SU-DHL-6 (cell line): ENCODE measurements at regions not wholly inside any gene's neighbourhood (a gene's known extent, or its start where the extent isn't known, plus 50 kb on each side); places are given as distances from the start of the nearest gene placed in this dataset.

Experiments
- H2AFZ ChIP-seq: fragments of 200-600 bp; sonication (generic); 2 replicates; pipeline ENCODE4 v1.6.1; 2014; ENCODE audit warnings: low read depth, mild to moderate bottlenecking, moderate library complexity, mixed read lengths, antibody characterized with exemption, low read length; ENCODE audit not compliant: severe bottlenecking
- H3F3A ChIP-seq: fragments of 200-600 bp; shearing (Covaris generic); 2 replicates; pipeline ENCODE4 v1.6.0; 2016; ENCODE audit warnings: antibody characterized with exemption, mild to moderate bottlenecking; ENCODE audit not compliant: insufficient read depth
- H3K27ac ChIP-seq: fragments of 200-600 bp; sonication (generic); 2 replicates; pipeline ENCODE4 v1.5.1; 2016; ENCODE audit warnings: low read depth, mild to moderate bottlenecking, low read length, moderate library complexity, mixed read lengths
- H3K27me3 ChIP-seq: fragments of 200-600 bp; sonication (generic), shearing (Covaris generic); 2 replicates; pipeline ENCODE4 v1.6.0; 2014; ENCODE audit warnings: mild to moderate bottlenecking, low read length
- H3K36me3 ChIP-seq: fragments of 200-600 bp; sonication (generic); 2 replicates; pipeline ENCODE4 v1.6.1; 2014; ENCODE audit warnings: mild to moderate bottlenecking, low read length, mixed read lengths
- H3K4me2 ChIP-seq: fragments of 300-600, 200-600 bp; shearing (Covaris generic), sonication (generic); 2 replicates; pipeline ENCODE4 v1.6.0; 2014; ENCODE audit warnings: low read length, low read depth, mild to moderate bottlenecking; ENCODE audit not compliant: poor library complexity, severe bottlenecking
- H3K4me3 ChIP-seq: fragments of 200-600 bp; sonication (generic); 2 replicates; pipeline ENCODE4 v1.5.1; 2014; ENCODE audit warnings: antibody characterized with exemption, low read length, mild to moderate bottlenecking, mixed read lengths; ENCODE audit not compliant: insufficient read depth, poor library complexity, severe bottlenecking
- H3K79me2 ChIP-seq: fragments of 200-600 bp; sonication (generic); 2 replicates; pipeline ENCODE4 v1.6.1; 2014; ENCODE audit warnings: mild to moderate bottlenecking, low read length, moderate library complexity; ENCODE audit not compliant: insufficient read depth
- H3K9ac ChIP-seq: fragments of 200-600 bp; sonication (generic); 2 replicates; pipeline ENCODE4 v1.7.0; 2014; ENCODE audit warnings: mild to moderate bottlenecking, low read length
- H3K9me2 ChIP-seq: fragments of 200-600 bp; sonication (generic); replicated peaks from 2 replicates; pipeline ENCODE4 v1.6.1; 2014; ENCODE audit warnings: low read length; ENCODE audit not compliant: insufficient read depth
- H3K9me3 ChIP-seq: fragments of 200-600 bp; sonication (generic); 2 replicates; pipeline ENCODE4 v1.6.1; 2014; ENCODE audit warnings: low read length, mixed read lengths; ENCODE audit not compliant: insufficient read depth
- H4K20me1 ChIP-seq: fragments of 200-600 bp; sonication (generic); 2 replicates; pipeline ENCODE4 v1.6.1; 2014; ENCODE audit warnings: low read depth, mild to moderate bottlenecking, antibody characterized with exemption, low read length, moderate library complexity, mixed read lengths
- CTCF ChIP-seq: fragments of 200-600 bp; sonication (generic); IDR thresholded peaks from one replicate; pipeline ENCODE4 v1.5.1; 2017; ENCODE audit warnings: antibody characterized with exemption, mild to moderate bottlenecking, low read length, moderate library complexity; ENCODE audit not compliant: insufficient read depth, poor library complexity, severe bottlenecking
- EZH2phosphoT487 ChIP-seq: fragments of 200-600 bp; sonication (generic), shearing (Covaris generic); conservative IDR thresholded peaks from 2 replicates; pipeline ENCODE4 v1.6.1; 2018; ENCODE audit warnings: mild to moderate bottlenecking, antibody characterized with exemption, low read length, moderate library complexity, mixed read lengths

DNA sequence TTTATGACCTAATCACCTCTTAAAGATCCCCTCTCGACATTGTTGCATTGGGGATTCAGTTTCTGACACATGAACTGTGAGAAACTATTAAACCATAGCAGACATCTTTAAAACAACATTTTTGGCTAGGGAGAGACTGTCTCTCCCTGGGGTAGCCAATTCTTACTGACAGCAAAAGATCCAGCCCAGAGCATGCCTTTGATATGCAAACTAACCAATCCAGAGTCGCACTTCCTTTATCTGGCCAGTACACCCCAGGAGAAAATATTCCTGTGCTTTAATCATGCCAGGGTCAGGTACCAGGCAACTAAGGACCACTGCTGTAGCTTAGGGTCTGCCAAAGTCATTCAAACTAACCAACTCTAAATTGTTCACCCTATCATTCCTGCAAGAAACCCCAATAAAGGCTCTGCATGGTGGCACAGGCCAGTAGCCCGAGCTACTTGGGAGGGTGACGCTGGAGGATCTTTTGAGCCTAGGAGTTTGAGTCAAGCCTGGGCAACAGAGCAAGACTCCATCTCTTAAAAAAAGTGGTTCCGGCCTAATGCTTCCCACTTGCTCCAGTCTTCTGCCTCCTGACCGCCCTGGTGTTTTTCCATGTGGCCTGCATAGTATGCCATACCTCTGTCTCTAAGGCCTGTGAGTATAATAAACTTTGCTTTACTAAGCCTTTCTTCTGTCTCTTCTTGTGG, 62.3 kb upstream of the DAPK1 start:
- H3K9me3 ChIP-seq, result no peaks in the 10 kb centered on the region
- no peaks in the 10 kb centered on the region for H3K27me3 ChIP-seq
- no peaks in the 10 kb centered on the region for H3K9me2 ChIP-seq
- no peak overlapping the region for H3K4me3 ChIP-seq
- no peaks in the 10 kb centered on the region for H4K20me1 ChIP-seq
- H3K27ac ChIP-seq, result no peak overlapping the region
- no peaks in the 10 kb centered on the region for H3K79me2 ChIP-seq
- no peak overlapping the region for H2AFZ ChIP-seq
- no peak overlapping the region for H3K9ac ChIP-seq
- H3K4me2 ChIP-seq, result no peak overlapping the region
- no peaks in the 10 kb centered on the region for H3K36me3 ChIP-seq
- TF ChIP-seq EZH2phosphoT487 (no peak), CTCF (no peak)
- no peaks in the 10 kb centered on the region for H3F3A ChIP-seq

DNA sequence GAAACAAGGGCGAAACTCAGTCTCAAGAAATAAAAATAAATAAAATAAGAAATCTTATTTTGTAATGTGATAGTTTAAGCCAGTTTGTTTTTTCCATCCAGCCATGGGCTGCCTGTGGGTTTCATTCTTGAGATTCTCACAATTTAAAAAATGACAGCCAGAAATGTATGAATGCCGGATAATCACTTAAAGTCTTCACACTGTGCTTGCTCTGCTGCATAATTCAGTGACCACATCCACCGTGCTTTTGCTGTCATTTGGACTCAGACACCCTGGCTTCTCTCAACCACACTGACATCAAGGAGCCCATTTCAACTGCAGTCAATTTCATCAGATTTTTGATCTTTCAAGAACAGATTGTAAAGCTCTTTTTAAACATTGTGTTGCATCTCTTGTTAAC, 61.0 kb upstream of the DAPK1 start:
- Histone ChIP-seq H3K4me3 (no peak overlapping the region), H3K79me2 (no peaks in the 10 kb centered on the region), H3K9me2 (no peaks in the 10 kb centered on the region), H3K27me3 (no peaks in the 10 kb centered on the region), H3K9me3 (no peaks in the 10 kb centered on the region), H3K27ac (no peak overlapping the region), H3K4me2 (no peak overlapping the region), H2AFZ (no peak overlapping the region), H3K9ac (no peak overlapping the region), H3K36me3 (no peaks in the 10 kb centered on the region), H4K20me1 (no peaks in the 10 kb centered on the region), H3F3A (no peaks in the 10 kb centered on the region)
- TF ChIP-seq CTCF (no peak), EZH2phosphoT487 (no peak)

DNA sequence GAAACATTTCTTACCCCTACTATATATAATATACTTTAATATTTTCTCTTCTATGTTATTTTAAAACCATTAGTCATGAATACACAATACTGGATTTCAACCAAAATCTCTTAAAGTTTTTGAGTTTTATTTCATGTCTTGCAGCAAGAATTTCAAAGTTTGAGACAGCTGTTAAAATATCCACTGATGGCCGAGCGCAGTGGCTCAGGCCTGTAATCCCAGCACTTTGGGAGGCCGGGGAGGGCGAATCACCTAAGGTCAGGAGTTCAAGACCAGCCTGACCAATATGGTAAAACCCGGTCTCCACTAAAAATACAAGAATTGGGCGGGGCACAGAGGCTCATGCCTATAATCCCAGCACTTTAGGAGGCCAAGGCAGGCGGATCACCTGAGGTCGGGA, 59.7 kb upstream of the DAPK1 start:
- no peaks in the 10 kb centered on the region for H3F3A ChIP-seq
- H3K79me2 ChIP-seq, result no peaks in the 10 kb centered on the region
- no peaks in the 10 kb centered on the region for H3K9me2 ChIP-seq
- H4K20me1 ChIP-seq, result no peaks in the 10 kb centered on the region
- no peak overlapping the region for H3K9ac ChIP-seq
- H3K9me3 ChIP-seq, result no peaks in the 10 kb centered on the region
- no peak overlapping the region for H3K4me3 ChIP-seq
- no peaks in the 10 kb centered on the region for H3K27me3 ChIP-seq
- H3K36me3 ChIP-seq, result no peaks in the 10 kb centered on the region
- no peak overlapping the region for H2AFZ ChIP-seq
- no peak overlapping the region for H3K4me2 ChIP-seq
- no peak overlapping the region for H3K27ac ChIP-seq
- TF ChIP-seq EZH2phosphoT487 (no peak), CTCF (no peak)
